Natural killer cell (primary cell): ENCODE measurements at regions not wholly inside any gene's neighbourhood (a gene's known extent, or its start where the extent isn't known, plus 50 kb on each side); places are given as distances from the start of the nearest gene placed in this dataset.

Experiments
- ATAC-seq, 3 donors: fragments of 150-1000 bp in 2 of 3; fragments of 200-7000 bp in 1 of 3; cut with Tn5 transposase; 1 replicate in 1 of 3; 2 replicates in 2 of 3; pipeline ENCODE4 v1.10.0; 2021; ENCODE audit warnings: mild to moderate bottlenecking in 2 of 3, moderate library complexity in 2 of 3
- DNase-seq, 2 donors: peaks; one replicate each; pipeline versions ENCODE4 v3.0.0 to v3.0.0-alpha.2; 2013 to 2021; ENCODE audit warnings: mixed read lengths in 1 of 2
- H3K27ac ChIP-seq: one replicate; pipeline ENCODE4 v1.5.1; 2013; ENCODE audit warnings: mild to moderate bottlenecking, low read length
- H3K27me3 ChIP-seq: one replicate; pipeline ENCODE4 v1.6.1; 2013; ENCODE audit warnings: low read length; ENCODE audit not compliant: control insufficient read depth, insufficient read depth
- H3K36me3 ChIP-seq: one replicate; pipeline ENCODE4 v1.6.1; 2013; ENCODE audit warnings: low read length; ENCODE audit not compliant: control insufficient read depth, insufficient read depth
- H3K4me1 ChIP-seq: one replicate; pipeline ENCODE4 v1.6.1; 2013; ENCODE audit warnings: low read length; ENCODE audit not compliant: control insufficient read depth, insufficient read depth
- H3K4me3 ChIP-seq: one replicate; pipeline ENCODE4 v1.5.1; 2013; ENCODE audit warnings: low read length
- H3K9me3 ChIP-seq: one replicate; pipeline ENCODE4 v1.6.1; 2013; ENCODE audit warnings: low read length; ENCODE audit not compliant: control insufficient read depth, insufficient read depth
- H3K27ac Mint-ChIP-seq, 2 donors: one replicate each; pipeline ENCODE4 v1.8.0; 2022; ENCODE audit warnings: mild to moderate bottlenecking in 2 of 2, mixed read lengths in 2 of 2, moderate library complexity in 1 of 2
- H3K27me3 Mint-ChIP-seq, 2 donors: one replicate each; pipeline ENCODE4 v1.8.0; 2022; ENCODE audit warnings: low read depth in 2 of 2, mixed read lengths in 2 of 2
- H3K36me3 Mint-ChIP-seq: one replicate; pipeline ENCODE4 v1.8.0; 2022; ENCODE audit warnings: mixed read lengths
- H3K4me1 Mint-ChIP-seq, 2 donors: one replicate each; pipeline ENCODE4 v1.8.0; 2022; ENCODE audit warnings: mixed read lengths in 2 of 2
- H3K4me3 Mint-ChIP-seq: one replicate; pipeline ENCODE4 v1.8.0; 2022; ENCODE audit warnings: mild to moderate bottlenecking, moderate library complexity, mixed read lengths
- H3K9me3 Mint-ChIP-seq, 2 donors: one replicate each; pipeline ENCODE4 v1.8.0; 2022; ENCODE audit warnings: mixed read lengths in 2 of 2
- CTCF ChIP-seq: fragments of 200-600 bp; IDR thresholded peaks from one replicate; pipeline ENCODE4 v1.8.0; 2022; ENCODE audit warnings: antibody characterized with exemption
- WGBS: methylation state at CpG from one replicate; pipeline ENCODE4 v1.1.7; 2013; ENCODE audit warnings: missing lambda C conversion rate; ENCODE audit not compliant: insufficient coverage; 5-methylcytosine and 5-hydroxymethylcytosine counted together
- intact Hi-C: fragments of 100-400 bp; cut with micrococcal nuclease; formaldehyde crosslinking; loops from one replicate; pipeline ENCODE4 v1.14.2; 2022

DNA sequence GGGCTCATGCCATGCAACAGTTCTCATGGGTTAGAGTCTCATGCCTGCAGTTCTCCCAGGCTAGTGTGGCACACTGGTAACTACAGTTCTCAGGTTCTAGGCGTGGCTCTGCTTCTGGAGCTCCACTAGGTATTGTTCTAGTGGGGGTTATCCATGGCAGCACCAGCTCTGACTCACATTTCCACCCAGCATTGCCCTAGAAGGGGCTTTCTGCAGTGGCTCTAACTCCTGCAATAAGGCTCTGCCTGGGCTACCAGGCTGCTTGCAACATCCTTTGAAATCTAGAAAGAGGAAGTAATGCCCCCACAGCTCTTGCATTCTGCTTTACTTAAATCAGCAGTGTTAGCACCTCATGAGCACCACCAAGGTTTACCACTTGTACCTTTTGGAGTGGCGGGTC, 220.3 kb upstream of the ARID2 start:
- Histone ChIP-seq H3K4me3 (no peak overlapping the region), H3K27me3 (no peaks in the 10 kb centered on the region), H3K9me3 (no peaks in the 10 kb centered on the region), H3K36me3 (no peaks in the 10 kb centered on the region), H3K4me1 (no peaks in the 10 kb centered on the region), H3K27ac (peak overlapping the region; percentile 20)
- H3K27me3 Mint-ChIP-seq, result peaks cover 0 to 10% of the 10 kb centered on the region in 2 donors
- DNase-seq (no peak), ATAC-seq (peak; percentile 32 to 85 (median 34))
- intact Hi-C loops, result loop anchor here (1.0 kb wide), 1 partner anchor 8 kb away; no protein-coding TSS in a partner anchor
- WGBS, result 25% methylated on average over 2 of the region's 2 CpGs
- H3K36me3 Mint-ChIP-seq, result no peaks in the 10 kb centered on the region
- H3K9me3 Mint-ChIP-seq, result no peaks in the 10 kb centered on the region
- peaks cover 0 to 17% of the 10 kb centered on the region in 2 donors for H3K4me1 Mint-ChIP-seq
- TF ChIP-seq CTCF, result no peak
- peak overlapping the region in 1 of 2 donors; percentile 32 for H3K27ac Mint-ChIP-seq
- no peak overlapping the region for H3K4me3 Mint-ChIP-seq

DNA sequence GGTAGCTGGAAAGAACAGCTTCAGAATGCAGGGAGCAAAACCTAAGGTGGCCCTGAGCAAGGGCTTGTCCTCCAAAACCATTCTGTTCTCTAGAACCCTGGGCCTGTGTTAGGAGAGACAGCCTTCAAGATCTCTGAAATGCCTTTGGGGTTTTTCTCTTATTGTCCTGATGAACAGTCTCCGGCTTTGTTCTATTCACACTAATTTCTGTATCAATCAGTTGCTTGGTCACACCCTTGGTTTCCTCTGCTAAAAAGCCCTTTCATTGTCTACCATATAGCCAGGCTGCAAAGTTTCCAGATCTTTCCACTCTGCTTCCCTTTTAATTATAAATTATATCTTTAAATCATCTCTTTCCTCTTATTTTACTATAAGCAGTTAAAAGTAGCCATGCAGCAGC, 219.9 kb upstream of the ARID2 start:
- Histone ChIP-seq H3K4me1 (no peaks in the 10 kb centered on the region), H3K9me3 (no peaks in the 10 kb centered on the region), H3K36me3 (no peaks in the 10 kb centered on the region), H3K27ac (peak overlapping the region; percentile 20), H3K4me3 (no peak overlapping the region), H3K27me3 (no peaks in the 10 kb centered on the region)
- H3K36me3 Mint-ChIP-seq, result no peaks in the 10 kb centered on the region
- H3K27me3 Mint-ChIP-seq, result peaks cover 0 to 10% of the 10 kb centered on the region in 2 donors
- peak in 1 of 3 donors; percentile 52 for ATAC-seq
- 40% methylated on average over 1 of the region's 1 CpG for WGBS
- H3K9me3 Mint-ChIP-seq, result no peaks in the 10 kb centered on the region
- H3K4me3 Mint-ChIP-seq, result no peak overlapping the region
- H3K27ac Mint-ChIP-seq, result peak overlapping the region in 1 of 2 donors; percentile 32
- TF ChIP-seq CTCF, result no peak
- no peak for DNase-seq
- peaks cover 0 to 17% of the 10 kb centered on the region in 2 donors for H3K4me1 Mint-ChIP-seq
- intact Hi-C loops, result loop anchor here (1.0 kb wide), 1 partner anchor 8 kb away; no protein-coding TSS in a partner anchor

DNA sequence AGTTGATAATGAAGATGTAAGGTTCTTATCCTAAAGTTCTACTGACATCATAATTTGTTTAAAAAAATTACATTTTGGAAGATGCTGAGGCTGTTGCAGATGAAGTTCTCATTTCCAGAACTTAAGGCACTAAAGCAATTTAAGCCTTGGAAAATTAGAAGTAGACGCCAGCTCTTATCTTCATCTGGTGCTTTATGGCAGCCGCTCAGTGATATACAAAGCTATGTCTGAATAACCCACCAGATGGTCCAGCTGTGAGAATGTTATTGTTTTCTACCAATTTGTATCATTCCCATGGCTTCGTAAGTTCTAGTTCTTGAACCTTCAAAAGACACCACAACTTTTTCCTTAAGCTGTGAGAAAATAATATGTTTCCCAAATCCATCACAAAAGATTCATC, 212.1 kb upstream of the ARID2 start:
- no peak overlapping the region for H3K4me3 ChIP-seq
- ATAC-seq (no peak), DNase-seq (no peak)
- no peaks in the 10 kb centered on the region for H3K9me3 Mint-ChIP-seq
- no peaks in the 10 kb centered on the region for H3K36me3 ChIP-seq
- H3K9me3 ChIP-seq, result no peaks in the 10 kb centered on the region
- H3K27me3 Mint-ChIP-seq, result peaks cover 0 to 1% of the 10 kb centered on the region in 2 donors
- no peaks in the 10 kb centered on the region for H3K27me3 ChIP-seq
- intact Hi-C loops, result loop anchor here (1.0 kb wide), 1 partner anchor 8 kb away; no protein-coding TSS in a partner anchor
- peaks cover 13 to 17% of the 10 kb centered on the region in 2 donors for H3K4me1 Mint-ChIP-seq
- no peak overlapping the region for H3K4me3 Mint-ChIP-seq
- H3K27ac Mint-ChIP-seq, result peak overlapping the region; percentile 25 to 93
- no peak for TF ChIP-seq CTCF
- peaks cover 6% of the 10 kb centered on the region for H3K36me3 Mint-ChIP-seq
- H3K4me1 ChIP-seq, result peaks cover 12% of the 10 kb centered on the region
- H3K27ac ChIP-seq, result no peak overlapping the region
- WGBS, result 100% methylated on average over 3 of the region's 3 CpGs
